Smooth muscle cell (in vitro differentiated cells): ENCODE measurements at regions not wholly inside any gene's neighbourhood (a gene's known extent, or its start where the extent isn't known, plus 50 kb on each side); places are given as distances from the start of the nearest gene placed in this dataset.

Source experiments
- DNase-seq: peaks from one replicate; lab custom pipeline; 2025; ENCODE audit not compliant: unreplicated experiment; lab: John Stamatoyannopoulos, UW
- H2AFZ ChIP-seq: fragments of 200-600 bp; sonication (generic); 2 replicates; pipeline ENCODE4 v1.6.0; 2016; ENCODE audit warnings: antibody characterized with exemption, low read depth, mild to moderate bottlenecking
- H3F3A ChIP-seq: fragments of 200-600 bp; sonication (generic); 2 replicates; pipeline ENCODE4 v1.6.0; 2017; ENCODE audit warnings: antibody characterized with exemption, low read depth
- H3K27ac ChIP-seq: fragments of 200-600 bp; sonication (generic); 2 replicates; pipeline ENCODE4 v1.5.1; 2016; ENCODE audit warnings: low read depth, mild to moderate bottlenecking
- H3K27me3 ChIP-seq: fragments of 200-600 bp; sonication (generic); 2 replicates; pipeline ENCODE4 v1.6.1; 2016; ENCODE audit warnings: low read depth, mild to moderate bottlenecking
- H3K36me3 ChIP-seq: fragments of 200-600 bp; sonication (generic); 2 replicates; pipeline ENCODE4 v1.5.1; 2016; ENCODE audit warnings: low read depth
- H3K4me1 ChIP-seq: fragments of 200-600 bp; sonication (generic); 2 replicates; pipeline ENCODE4 v1.5.1; 2016; ENCODE audit warnings: low read depth
- H3K4me2 ChIP-seq: fragments of 200-600 bp; sonication (generic); 2 replicates; pipeline ENCODE4 v1.6.0; 2016; ENCODE audit warnings: mild to moderate bottlenecking
- H3K4me3 ChIP-seq: fragments of 200-600 bp; sonication (generic); 2 replicates; pipeline ENCODE4 v1.5.1; 2016; ENCODE audit warnings: mild to moderate bottlenecking
- H3K79me2 ChIP-seq: fragments of 200-600 bp; sonication (generic); 2 replicates; pipeline ENCODE4 v1.6.0; 2016; ENCODE audit warnings: low read depth, mild to moderate bottlenecking
- H3K9ac ChIP-seq: fragments of 200-600 bp; sonication (generic); 2 replicates; pipeline ENCODE4 v1.6.0; 2016; ENCODE audit warnings: low read depth
- H3K9me3 ChIP-seq: fragments of 200-600 bp; sonication (generic); replicated peaks from 2 replicates; pipeline ENCODE4 v1.5.1; 2016; ENCODE audit warnings: low read depth
- H4K20me1 ChIP-seq: fragments of 200-600 bp; sonication (generic); 2 replicates; pipeline ENCODE4 v1.6.0; 2016; ENCODE audit warnings: low read depth
- CTCF ChIP-seq: fragments of 200-600 bp; sonication (generic); IDR thresholded peaks from 2 replicates; pipeline ENCODE4 v1.5.1; 2017; ENCODE audit warnings: borderline replicate concordance, mild to moderate bottlenecking, antibody characterized with exemption; ENCODE audit not compliant: insufficient read depth, poor library complexity, severe bottlenecking
- WGBS: methylation state at CpG from one replicate; pipeline ENCODE4 v1.1.7; 2016; ENCODE audit warnings: low lambda C conversion rate; 5-methylcytosine and 5-hydroxymethylcytosine counted together

- Histone ChIP-seq H3K27ac (no peak overlapping the region), H3K27me3 (no peaks in the 10 kb centered on the region), H3K9ac (no peak overlapping the region), H3K9me3 (no peaks in the 10 kb centered on the region), H3K4me1 (no peaks in the 10 kb centered on the region), H3K36me3 (no peaks in the 10 kb centered on the region), H3K4me3 (no peak overlapping the region), H4K20me1 (no peaks in the 10 kb centered on the region), H3K79me2 (no peaks in the 10 kb centered on the region), H2AFZ (no peak overlapping the region), H3F3A (no peaks in the 10 kb centered on the region), H3K4me2 (no peak overlapping the region)
- 91% methylated on average over 5 of the region's 5 CpGs for WGBS
- DNase-seq: no peak
- TF ChIP-seq CTCF: no peak
Observed at GRCh38 chr4:136328131-136328530, 1204.2 kb downstream of the PCDH18 start.

- Histone ChIP-seq H3F3A (no peaks in the 10 kb centered on the region), H3K36me3 (no peaks in the 10 kb centered on the region)
Observed at GRCh38 chr4:136320465-136320813, 1211.9 kb downstream of the PCDH18 start.

GRCh38 chr4:136319789-136320464, 1212.4 kb downstream of the PCDH18 start:
- no peaks in the 10 kb centered on the region for H3K79me2 ChIP-seq
- no peak overlapping the region for H2AFZ ChIP-seq
- H3K9me3 ChIP-seq: no peaks in the 10 kb centered on the region
- no peaks in the 10 kb centered on the region for H3F3A ChIP-seq
- no peaks in the 10 kb centered on the region for H4K20me1 ChIP-seq
- no peak overlapping the region for H3K4me2 ChIP-seq
- H3K27me3 ChIP-seq: no peaks in the 10 kb centered on the region
- no peaks in the 10 kb centered on the region for H3K4me1 ChIP-seq
- no peak overlapping the region for H3K9ac ChIP-seq
- TF ChIP-seq CTCF: no peak
- H3K27ac ChIP-seq: peak overlapping the region; percentile 62
- DNase-seq: no peak
- 86% methylated on average over 4 of the region's 4 CpGs for WGBS
- no peak overlapping the region for H3K4me3 ChIP-seq
- no peaks in the 10 kb centered on the region for H3K36me3 ChIP-seq

More at GRCh38 chr4:136320465-136320813, 1211.9 kb downstream of the PCDH18 start:
- no peaks in the 10 kb centered on the region for H4K20me1 ChIP-seq
- no peaks in the 10 kb centered on the region for H3K9me3 ChIP-seq
- TF ChIP-seq CTCF: no peak
- H3K27ac ChIP-seq: peak overlapping the region; percentile 62
- H3K4me1 ChIP-seq: no peaks in the 10 kb centered on the region
- no peak for DNase-seq
- H3K4me3 ChIP-seq: no peak overlapping the region
- WGBS: 67% methylated on average over 1 of the region's 1 CpG
- H3K79me2 ChIP-seq: no peaks in the 10 kb centered on the region
- no peak overlapping the region for H3K4me2 ChIP-seq
- no peaks in the 10 kb centered on the region for H3K27me3 ChIP-seq
- no peak overlapping the region for H2AFZ ChIP-seq
- H3K9ac ChIP-seq: no peak overlapping the region

- no peak overlapping the region for H3K4me3 ChIP-seq
- no peaks in the 10 kb centered on the region for H3K9me3 ChIP-seq
- no peaks in the 10 kb centered on the region for H3K79me2 ChIP-seq
- no peaks in the 10 kb centered on the region for H3K27me3 ChIP-seq
- TF ChIP-seq CTCF: no peak
- no peaks in the 10 kb centered on the region for H4K20me1 ChIP-seq
- no peaks in the 10 kb centered on the region for H3K36me3 ChIP-seq
- WGBS: 87% methylated on average over 3 of the region's 3 CpGs
- DNase-seq: no peak
- no peaks in the 10 kb centered on the region for H3F3A ChIP-seq
- H2AFZ ChIP-seq: no peak overlapping the region
- no peak overlapping the region for H3K27ac ChIP-seq
- H3K9ac ChIP-seq: no peak overlapping the region
- H3K4me2 ChIP-seq: no peak overlapping the region
- no peaks in the 10 kb centered on the region for H3K4me1 ChIP-seq
Observed at GRCh38 chr4:136316961-136317360, 1215.3 kb downstream of the PCDH18 start.
